ENCODE measurements at regions not wholly inside any gene's neighbourhood (a gene's known extent, or its start where the extent isn't known, plus 50 kb on each side); places are given as distances from the start of the nearest gene placed in this dataset.
"Not testable (repeated sequence)": the region's sequence is repeated elsewhere in the genome, so short reads cannot be mapped to it uniquely, and the experiment has no call there.

- DNase-seq (ENCODE audit: low read depth, low spot score): no peak
Measured at GRCh38 chr18:26650310-26651268, 102.2 kb upstream of the KCTD1 start.

GRCh38 chr18:26649193-26649543 is 100.8 kb upstream of the KCTD1 start:
- DNase-seq (ENCODE audit: low read depth, low spot score): no peak

GRCh38 chr18:26648509-26649192 is 100.3 kb upstream of the KCTD1 start:
- no peak for DNase-seq (ENCODE audit: low read depth, low spot score)

GRCh38 chr18:26646901-26647300 is 98.5 kb upstream of the KCTD1 start:
- no peak for DNase-seq (ENCODE audit: low read depth, low spot score)

GRCh38 chr18:26642440-26643348 is 94.3 kb upstream of the KCTD1 start:
- no peak for DNase-seq (ENCODE audit: low read depth, low spot score)

- no peak for DNase-seq (ENCODE audit: low read depth, low spot score)
Measured at GRCh38 chr18:26640541-26640940, 92.2 kb upstream of the KCTD1 start.

- DNase-seq (ENCODE audit: low read depth, low spot score): no peak
Measured at GRCh38 chr18:26639149-26639548, 90.8 kb upstream of the KCTD1 start.

- no peak for DNase-seq (ENCODE audit: low read depth, low spot score)
Measured at GRCh38 chr18:26637983-26638382, 89.6 kb upstream of the KCTD1 start.

- no peak for DNase-seq (ENCODE audit: low read depth, low spot score)
Measured at GRCh38 chr18:26637324-26637723, 89.0 kb upstream of the KCTD1 start.

GRCh38 chr18:26635466-26635865 is 87.1 kb upstream of the KCTD1 start:
- no peak for DNase-seq (ENCODE audit: low read depth, low spot score)

- no peak for DNase-seq (ENCODE audit: low read depth, low spot score)
Measured at GRCh38 chr18:26634631-26635030, 86.3 kb upstream of the KCTD1 start.

GRCh38 chr18:26631135-26631534 is 82.8 kb upstream of the KCTD1 start:
- no peak for DNase-seq (ENCODE audit: low read depth, low spot score)

- DNase-seq (ENCODE audit: low read depth, low spot score): no peak
Measured at GRCh38 chr18:26630596-26630995, 82.2 kb upstream of the KCTD1 start.

- no peak for DNase-seq (ENCODE audit: low read depth, low spot score)
Measured at GRCh38 chr18:26628017-26628416, 79.7 kb upstream of the KCTD1 start.

- no peak for DNase-seq (ENCODE audit: low read depth, low spot score)
Measured at GRCh38 chr18:26624443-26624842, 76.1 kb upstream of the KCTD1 start.

- DNase-seq (ENCODE audit: low read depth, low spot score): not testable (repeated sequence)
Measured at GRCh38 chr18:26623314-26623713, 75.0 kb upstream of the KCTD1 start.

GRCh38 chr18:26621161-26622026 is 73.0 kb upstream of the KCTD1 start:
- no peak for DNase-seq (ENCODE audit: low read depth, low spot score)

GRCh38 chr18:26619350-26619749 is 71.0 kb upstream of the KCTD1 start:
- DNase-seq (ENCODE audit: low read depth, low spot score): no peak

- DNase-seq (ENCODE audit: low read depth, low spot score): no peak
Measured at GRCh38 chr18:26618135-26618534, 69.8 kb upstream of the KCTD1 start.

- DNase-seq (ENCODE audit: low read depth, low spot score): no peak
Measured at GRCh38 chr18:26617151-26617554, 68.8 kb upstream of the KCTD1 start.

- no peak for DNase-seq (ENCODE audit: low read depth, low spot score)
Measured at GRCh38 chr18:26614374-26614773, 66.0 kb upstream of the KCTD1 start.

Measured in iPS DF 19.7 (cell line).